Activated T-helper 2 cell treated with anti-CD3 and anti-CD28 coated beads, Interferon-gamma antibody, Interleukin-2, Interleukin-4, amounts not matched to agents 10 μg/mL and 5 μg/mL and 100 μg/mL, durations not matched to agents 14 hours and 24 hours and 36 hours (primary cell): ENCODE measurements at regions not wholly inside any gene's neighbourhood (a gene's known extent, or its start where the extent isn't known, plus 50 kb on each side); places are given as distances from the start of the nearest gene placed in this dataset.

Experiments
- DNase-seq: peaks from one replicate; pipeline ENCODE4 v3.0.0; 2021; ENCODE audit warnings: low spot score
- H3K27ac Mint-ChIP-seq: one replicate; pipeline ENCODE4 v1.8.0; 2021; ENCODE audit warnings: mixed read lengths
- H3K27me3 Mint-ChIP-seq: one replicate; pipeline ENCODE4 v1.8.0; 2021; ENCODE audit warnings: low read depth, mixed read lengths
- H3K36me3 Mint-ChIP-seq: one replicate; pipeline ENCODE4 v1.8.0; 2021; ENCODE audit warnings: low read depth, mixed read lengths
- H3K4me1 Mint-ChIP-seq: one replicate; pipeline ENCODE4 v1.8.0; 2021; ENCODE audit warnings: low read depth, mixed read lengths
- H3K4me3 Mint-ChIP-seq: one replicate; pipeline ENCODE4 v1.8.0; 2021; ENCODE audit warnings: low read depth, mild to moderate bottlenecking, moderate library complexity, mixed read lengths
- H3K9me3 Mint-ChIP-seq: one replicate; pipeline ENCODE4 v1.8.0; 2021; ENCODE audit warnings: mixed read lengths
- intact Hi-C: fragments of 100-400 bp; cut with micrococcal nuclease; formaldehyde crosslinking; loops from one replicate; pipeline ENCODE4 v1.15.1; 2023

GRCh38 chr11:98944461-98944860 lies 76.3 kb upstream of the CNTN5 start:
- Mint-ChIP-seq H3K4me1 (no peaks in the 10 kb centered on the region), H3K36me3 (no peaks in the 10 kb centered on the region), H3K27ac (no peak overlapping the region), H3K27me3 (no peaks in the 10 kb centered on the region), H3K4me3 (no peak overlapping the region), H3K9me3 (peaks cover 9% of the 10 kb centered on the region)
- intact Hi-C loops, result no loop called here
- DNase-seq, result no peak

GRCh38 chr11:98952107-98952506 lies 68.6 kb upstream of the CNTN5 start:
- H3K36me3 Mint-ChIP-seq, result no peaks in the 10 kb centered on the region
- no peak for DNase-seq
- no peaks in the 10 kb centered on the region for H3K4me1 Mint-ChIP-seq
- no peak overlapping the region for H3K27ac Mint-ChIP-seq
- H3K9me3 Mint-ChIP-seq, result peaks cover 4% of the 10 kb centered on the region
- no peak overlapping the region for H3K4me3 Mint-ChIP-seq
- intact Hi-C loops, result no loop called here
- no peaks in the 10 kb centered on the region for H3K27me3 Mint-ChIP-seq

GRCh38 chr11:98955551-98955950 lies 65.2 kb upstream of the CNTN5 start:
- Mint-ChIP-seq H3K27ac (no peak overlapping the region), H3K36me3 (no peaks in the 10 kb centered on the region), H3K4me3 (no peak overlapping the region), H3K9me3 (peaks cover 10% of the 10 kb centered on the region), H3K27me3 (no peaks in the 10 kb centered on the region), H3K4me1 (no peaks in the 10 kb centered on the region)
- intact Hi-C loops, result no loop called here
- no peak for DNase-seq

- intact Hi-C loops, result no loop called here
- H3K4me3 Mint-ChIP-seq, result no peak overlapping the region
Observed at GRCh38 chr11:98964146-98964545, 56.6 kb upstream of the CNTN5 start.

GRCh38 chr11:98965358-98965757 lies 55.4 kb upstream of the CNTN5 start:
- H3K4me3 Mint-ChIP-seq, result no peak overlapping the region
- intact Hi-C loops, result no loop called here
- no peak for DNase-seq
- H3K36me3 Mint-ChIP-seq, result no peaks in the 10 kb centered on the region
- H3K9me3 Mint-ChIP-seq, result peaks cover 5% of the 10 kb centered on the region
- H3K4me1 Mint-ChIP-seq, result no peaks in the 10 kb centered on the region
- H3K27me3 Mint-ChIP-seq, result no peaks in the 10 kb centered on the region
- no peak overlapping the region for H3K27ac Mint-ChIP-seq

More at GRCh38 chr11:98964146-98964545, 56.6 kb upstream of the CNTN5 start:
- Mint-ChIP-seq H3K4me1 (no peaks in the 10 kb centered on the region), H3K27ac (no peak overlapping the region), H3K36me3 (no peaks in the 10 kb centered on the region), H3K27me3 (no peaks in the 10 kb centered on the region), H3K9me3 (peaks cover 11% of the 10 kb centered on the region)
- DNase-seq, result no peak

GRCh38 chr11:98965775-98966174 lies 55.0 kb upstream of the CNTN5 start:
- H3K36me3 Mint-ChIP-seq, result no peaks in the 10 kb centered on the region
- no peaks in the 10 kb centered on the region for H3K27me3 Mint-ChIP-seq
- no peak for DNase-seq
- H3K4me1 Mint-ChIP-seq, result no peaks in the 10 kb centered on the region
- no peak overlapping the region for H3K4me3 Mint-ChIP-seq
- intact Hi-C loops, result no loop called here
- no peak overlapping the region for H3K27ac Mint-ChIP-seq
- peaks cover 4% of the 10 kb centered on the region for H3K9me3 Mint-ChIP-seq

GRCh38 chr11:98967005-98967404 lies 53.7 kb upstream of the CNTN5 start:
- Mint-ChIP-seq H3K4me3 (no peak overlapping the region), H3K27ac (no peak overlapping the region), H3K9me3 (peaks cover 4% of the 10 kb centered on the region), H3K4me1 (no peaks in the 10 kb centered on the region), H3K36me3 (no peaks in the 10 kb centered on the region), H3K27me3 (no peaks in the 10 kb centered on the region)
- intact Hi-C loops, result no loop called here
- no peak for DNase-seq
